ENCODE measurements at regions not wholly inside any gene's neighbourhood (a gene's known extent, or its start where the extent isn't known, plus 50 kb on each side); places are given as distances from the start of the nearest gene placed in this dataset.

GRCh38 chr2:193542762-193543161 is 1348.0 kb upstream of the TMEFF2 start:
- no peak for DNase-seq (ENCODE audit: low spot score in 2 of 2)
- no peak overlapping the region for H3K4me3 ChIP-seq
- H3K4me1 ChIP-seq = no peaks in the 10 kb centered on the region
- TF ChIP-seq EP300 (IDR thresholded peaks at IDR 0.05) (no peak), POLR2A (IDR thresholded peaks at IDR 0.05) (no peak), POLR2AphosphoS5 (IDR thresholded peaks at IDR 0.05) (no peak), CTCF (IDR thresholded peaks at IDR 0.05) (no peak)
- H3K36me3 ChIP-seq = no peaks in the 10 kb centered on the region
- 77% methylated on average over 3 of the region's 3 CpGs for WGBS
- no peak overlapping the region for H3K27ac ChIP-seq
- no peaks in the 10 kb centered on the region for H3K27me3 ChIP-seq
- no peaks in the 10 kb centered on the region for H3K9me3 ChIP-seq

GRCh38 chr2:193539188-193539587 is 1344.5 kb upstream of the TMEFF2 start:
- no peaks in the 10 kb centered on the region for H3K4me1 ChIP-seq

GRCh38 chr2:193538061-193538460 is 1343.3 kb upstream of the TMEFF2 start:
- WGBS = 78% methylated on average over 2 of the region's 2 CpGs
- H3K9me3 ChIP-seq = no peaks in the 10 kb centered on the region

More at GRCh38 chr2:193539188-193539587, 1344.5 kb upstream of the TMEFF2 start:
- Histone ChIP-seq H3K4me3 (no peak overlapping the region), H3K27me3 (no peaks in the 10 kb centered on the region), H3K9me3 (no peaks in the 10 kb centered on the region), H3K27ac (no peak overlapping the region), H3K36me3 (no peaks in the 10 kb centered on the region)
- DNase-seq (ENCODE audit: low spot score in 2 of 2) = no peak
- TF ChIP-seq CTCF (IDR thresholded peaks at IDR 0.05) (no peak), POLR2AphosphoS5 (IDR thresholded peaks at IDR 0.05) (no peak), POLR2A (IDR thresholded peaks at IDR 0.05) (no peak), EP300 (IDR thresholded peaks at IDR 0.05) (no peak)

GRCh38 chr2:193537531-193537930 is 1342.8 kb upstream of the TMEFF2 start:
- H3K4me3 ChIP-seq = no peak overlapping the region
- DNase-seq (ENCODE audit: low spot score in 2 of 2) = no peak
- WGBS = 95% methylated on average over 2 of the region's 2 CpGs

More at GRCh38 chr2:193538061-193538460, 1343.3 kb upstream of the TMEFF2 start:
- no peaks in the 10 kb centered on the region for H3K36me3 ChIP-seq
- H3K4me1 ChIP-seq = no peaks in the 10 kb centered on the region
- no peak overlapping the region for H3K4me3 ChIP-seq
- no peak for DNase-seq (ENCODE audit: low spot score in 2 of 2)
- no peak overlapping the region for H3K27ac ChIP-seq
- no peak for TF ChIP-seq EP300 (IDR thresholded peaks at IDR 0.05)
- TF ChIP-seq POLR2A (IDR thresholded peaks at IDR 0.05) = no peak
- no peak for TF ChIP-seq CTCF (IDR thresholded peaks at IDR 0.05)
- TF ChIP-seq POLR2AphosphoS5 (IDR thresholded peaks at IDR 0.05) = no peak
- H3K27me3 ChIP-seq = no peaks in the 10 kb centered on the region

GRCh38 chr2:193528458-193528857 is 1333.7 kb upstream of the TMEFF2 start:
- no peak for DNase-seq (ENCODE audit: low spot score in 2 of 2)
- Histone ChIP-seq H3K36me3 (no peaks in the 10 kb centered on the region), H3K4me3 (no peak overlapping the region), H3K9me3 (peaks cover 4% of the 10 kb centered on the region), H3K4me1 (no peaks in the 10 kb centered on the region), H3K27ac (no peak overlapping the region), H3K27me3 (no peaks in the 10 kb centered on the region)
- 82% methylated on average over 1 of the region's 1 CpG for WGBS
- TF ChIP-seq POLR2AphosphoS5 (IDR thresholded peaks at IDR 0.05) (no peak), POLR2A (IDR thresholded peaks at IDR 0.05) (no peak), CTCF (IDR thresholded peaks at IDR 0.05) (no peak), EP300 (IDR thresholded peaks at IDR 0.05) (no peak)

More at GRCh38 chr2:193537531-193537930, 1342.8 kb upstream of the TMEFF2 start:
- no peak for TF ChIP-seq POLR2A (IDR thresholded peaks at IDR 0.05)
- TF ChIP-seq CTCF (IDR thresholded peaks at IDR 0.05) = no peak
- TF ChIP-seq POLR2AphosphoS5 (IDR thresholded peaks at IDR 0.05) = no peak
- no peak for TF ChIP-seq EP300 (IDR thresholded peaks at IDR 0.05)
- Histone ChIP-seq H3K27me3 (no peaks in the 10 kb centered on the region), H3K9me3 (no peaks in the 10 kb centered on the region), H3K27ac (no peak overlapping the region), H3K4me1 (no peaks in the 10 kb centered on the region), H3K36me3 (no peaks in the 10 kb centered on the region)

Measured in suprapubic skin (tissue), 4 donors.